DND-41 (cell line): ENCODE measurements at regions not wholly inside any gene's neighbourhood (a gene's known extent, or its start where the extent isn't known, plus 50 kb on each side); places are given as distances from the start of the nearest gene placed in this dataset.

Experiments
- CTCF ChIP-seq: IDR thresholded peaks from 2 replicates; pipeline ENCODE4 v1.5.1; 2012; ENCODE audit warnings: borderline replicate concordance, low read length, moderate library complexity, mild to moderate bottlenecking; ENCODE audit not compliant: poor library complexity, severe bottlenecking; ENCODE audit errors: extremely low read depth
- EZH2 ChIP-seq: IDR thresholded peaks from 3 replicates; pipeline ENCODE4 v1.6.1; 2012; ENCODE audit warnings: borderline replicate concordance, low read depth, mild to moderate bottlenecking, moderate library complexity, low read length, inconsistent platforms; ENCODE audit not compliant: severe bottlenecking

GRCh38 chr11:57116654-57117053, 65.1 kb upstream of the LRRC55 start:
- TF ChIP-seq CTCF = peak; percentile 65
- TF ChIP-seq EZH2 = no peak
